ENCODE measurements at regions not wholly inside any gene's neighbourhood (a gene's known extent, or its start where the extent isn't known, plus 50 kb on each side); places are given as distances from the start of the nearest gene placed in this dataset.

- H3K36me3 ChIP-seq (ENCODE audit: control insufficient read depth, insufficient read depth, low read length), result no peaks in the 10 kb centered on the region
- H3K27me3 ChIP-seq (ENCODE audit: control insufficient read depth, insufficient read depth, low read length), result no peaks in the 10 kb centered on the region
- H3K4me1 ChIP-seq (ENCODE audit: control insufficient read depth, insufficient read depth, low read length), result no peaks in the 10 kb centered on the region
- no peaks in the 10 kb centered on the region for H3K9me3 ChIP-seq (ENCODE audit: control insufficient read depth, insufficient read depth, low read length)
- H3K4me3 ChIP-seq (ENCODE audit: low read depth, low read length), result no peak overlapping the region
- no peak overlapping the region for H3K9ac ChIP-seq (ENCODE audit: low read depth, low read length)
These were observed 293.1 kb downstream of the DMRTA1 start for GRCh38 chr9:22739712-22740111.

- Histone ChIP-seq H3K9me3 (ENCODE audit: control insufficient read depth, insufficient read depth, low read length) (no peaks in the 10 kb centered on the region), H3K27me3 (ENCODE audit: control insufficient read depth, insufficient read depth, low read length) (no peaks in the 10 kb centered on the region), H3K4me1 (ENCODE audit: control insufficient read depth, insufficient read depth, low read length) (no peaks in the 10 kb centered on the region), H3K36me3 (ENCODE audit: control insufficient read depth, insufficient read depth, low read length) (no peaks in the 10 kb centered on the region), H3K9ac (ENCODE audit: low read depth, low read length) (no peak overlapping the region), H3K4me3 (ENCODE audit: low read depth, low read length) (no peak overlapping the region)
These were observed 294.2 kb downstream of the DMRTA1 start for GRCh38 chr9:22740781-22741180.

DNA sequence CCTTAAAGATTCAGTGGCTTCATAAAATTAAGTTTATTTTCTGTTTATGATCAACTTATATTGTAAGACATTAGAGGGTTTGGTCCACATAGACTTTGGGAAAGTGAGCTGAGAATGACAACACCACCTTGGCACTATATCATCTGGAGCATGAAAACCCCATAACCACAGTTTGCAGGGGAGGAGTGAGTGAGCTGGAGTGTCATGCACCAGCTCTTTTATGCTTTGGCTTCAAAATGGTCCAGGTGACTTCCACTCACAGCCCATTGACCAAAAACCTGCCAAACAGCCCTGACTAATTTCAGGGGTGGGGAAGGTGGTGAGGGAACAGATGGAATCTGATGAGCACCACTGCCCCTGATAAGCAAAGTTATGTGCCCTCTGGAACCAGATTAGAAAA is 295.8 kb downstream of the DMRTA1 start:
- H3K36me3 ChIP-seq (ENCODE audit: control insufficient read depth, insufficient read depth, low read length), result no peaks in the 10 kb centered on the region
- H3K4me3 ChIP-seq (ENCODE audit: low read depth, low read length), result no peak overlapping the region
- no peak overlapping the region for H3K9ac ChIP-seq (ENCODE audit: low read depth, low read length)
- H3K9me3 ChIP-seq (ENCODE audit: control insufficient read depth, insufficient read depth, low read length), result no peaks in the 10 kb centered on the region
- H3K4me1 ChIP-seq (ENCODE audit: control insufficient read depth, insufficient read depth, low read length), result no peaks in the 10 kb centered on the region
- H3K27me3 ChIP-seq (ENCODE audit: control insufficient read depth, insufficient read depth, low read length), result no peaks in the 10 kb centered on the region

DNA sequence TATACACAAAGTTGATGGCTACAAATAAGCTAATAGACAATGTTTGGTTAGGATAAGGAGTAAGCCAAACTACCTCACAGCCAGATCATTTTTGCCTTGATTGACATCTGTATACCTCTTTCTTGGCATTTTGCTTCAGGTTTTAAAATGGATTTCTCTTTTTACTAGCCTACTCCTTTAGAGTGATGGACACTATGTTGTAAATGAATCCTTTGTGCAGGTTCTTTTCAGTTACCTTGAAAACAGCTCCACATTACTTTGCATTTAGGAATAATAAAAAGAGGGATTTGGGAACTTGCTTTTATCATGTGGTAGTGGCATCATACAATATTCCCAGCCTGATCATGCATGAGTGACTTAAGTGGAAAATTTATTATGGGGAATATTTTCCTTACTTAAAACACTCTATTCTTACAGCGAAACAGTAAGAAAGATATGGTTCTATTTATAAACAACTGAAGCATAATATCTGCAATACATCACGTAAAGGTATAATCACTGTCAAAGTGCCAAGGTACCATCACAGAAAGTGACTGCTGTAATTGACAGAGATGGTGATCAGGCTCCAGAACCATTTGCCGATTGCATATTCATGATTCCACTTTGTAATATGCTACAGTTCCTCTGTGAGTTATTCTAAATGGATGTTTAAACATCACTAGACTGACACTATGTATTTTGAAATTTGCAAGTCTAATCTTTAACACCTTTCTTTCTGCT is 327.0 kb downstream of the DMRTA1 start:
- Histone ChIP-seq H3K9me3 (ENCODE audit: control insufficient read depth, insufficient read depth, low read length) (no peaks in the 10 kb centered on the region), H3K4me3 (ENCODE audit: low read depth, low read length) (no peak overlapping the region), H3K9ac (ENCODE audit: low read depth, low read length) (no peak overlapping the region), H3K4me1 (ENCODE audit: control insufficient read depth, insufficient read depth, low read length) (peaks cover 6% of the 10 kb centered on the region), H3K27me3 (ENCODE audit: control insufficient read depth, insufficient read depth, low read length) (no peaks in the 10 kb centered on the region), H3K36me3 (ENCODE audit: control insufficient read depth, insufficient read depth, low read length) (no peaks in the 10 kb centered on the region)

GRCh38 chr9:22790329-22790728 is 343.7 kb downstream of the DMRTA1 start:
- Histone ChIP-seq H3K27me3 (ENCODE audit: control insufficient read depth, insufficient read depth, low read length) (no peaks in the 10 kb centered on the region), H3K9ac (ENCODE audit: low read depth, low read length) (no peak overlapping the region), H3K36me3 (ENCODE audit: control insufficient read depth, insufficient read depth, low read length) (no peaks in the 10 kb centered on the region), H3K4me3 (ENCODE audit: low read depth, low read length) (no peak overlapping the region), H3K4me1 (ENCODE audit: control insufficient read depth, insufficient read depth, low read length) (peaks cover 5% of the 10 kb centered on the region), H3K9me3 (ENCODE audit: control insufficient read depth, insufficient read depth, low read length) (no peaks in the 10 kb centered on the region)

DNA sequence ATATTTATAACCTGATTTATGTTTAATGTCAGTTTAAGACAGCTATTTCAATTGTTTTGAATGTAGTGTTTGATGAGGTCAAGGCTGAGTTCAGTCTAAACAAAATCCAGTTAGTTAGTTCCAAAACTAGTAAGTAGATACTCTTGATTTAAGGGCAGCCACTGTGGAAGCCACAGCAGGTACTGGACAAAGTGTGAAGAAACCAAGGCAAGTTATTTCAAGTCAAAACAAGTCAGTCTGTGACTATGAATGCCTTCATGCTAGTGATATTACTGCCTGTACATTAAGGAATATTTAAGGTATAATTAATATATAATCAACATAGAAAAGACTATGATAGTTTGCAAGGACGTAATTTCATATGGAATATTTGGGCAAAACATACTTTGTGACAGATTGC is 362.3 kb downstream of the DMRTA1 start:
- Histone ChIP-seq H3K36me3 (ENCODE audit: control insufficient read depth, insufficient read depth, low read length) (no peaks in the 10 kb centered on the region), H3K9me3 (ENCODE audit: control insufficient read depth, insufficient read depth, low read length) (no peaks in the 10 kb centered on the region), H3K4me1 (ENCODE audit: control insufficient read depth, insufficient read depth, low read length) (no peaks in the 10 kb centered on the region), H3K9ac (ENCODE audit: low read depth, low read length) (no peak overlapping the region), H3K27me3 (ENCODE audit: control insufficient read depth, insufficient read depth, low read length) (no peaks in the 10 kb centered on the region), H3K4me3 (ENCODE audit: low read depth, low read length) (no peak overlapping the region)

- H3K36me3 ChIP-seq (ENCODE audit: control insufficient read depth, insufficient read depth, low read length), result no peaks in the 10 kb centered on the region
- H3K4me3 ChIP-seq (ENCODE audit: low read depth, low read length), result no peak overlapping the region
- H3K27me3 ChIP-seq (ENCODE audit: control insufficient read depth, insufficient read depth, low read length), result no peaks in the 10 kb centered on the region
- H3K9me3 ChIP-seq (ENCODE audit: control insufficient read depth, insufficient read depth, low read length), result no peaks in the 10 kb centered on the region
- H3K9ac ChIP-seq (ENCODE audit: low read depth, low read length), result no peak overlapping the region
- H3K4me1 ChIP-seq (ENCODE audit: control insufficient read depth, insufficient read depth, low read length), result no peaks in the 10 kb centered on the region
These were observed 362.7 kb downstream of the DMRTA1 start for GRCh38 chr9:22809371-22809770.

DNA sequence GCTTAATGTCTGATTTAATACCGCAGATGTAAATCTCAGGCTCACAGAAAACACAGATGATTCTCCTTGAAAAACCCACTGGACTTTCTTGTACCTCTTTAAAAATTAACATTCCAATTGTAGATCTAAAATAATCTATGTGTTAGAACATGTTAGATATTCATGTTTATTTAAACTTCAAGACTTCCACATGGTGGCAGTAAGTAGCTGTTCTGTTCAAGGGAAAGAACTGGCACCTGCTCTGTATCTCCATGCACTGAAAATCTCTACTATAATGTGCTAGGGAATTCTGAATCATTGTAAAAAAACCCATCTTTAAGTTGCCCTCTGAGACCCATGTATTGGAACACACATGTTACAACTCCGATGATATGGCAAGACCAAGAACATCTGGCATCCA is 366.9 kb downstream of the DMRTA1 start:
- H3K36me3 ChIP-seq (ENCODE audit: control insufficient read depth, insufficient read depth, low read length), result no peaks in the 10 kb centered on the region
- H3K4me1 ChIP-seq (ENCODE audit: control insufficient read depth, insufficient read depth, low read length), result no peaks in the 10 kb centered on the region
- H3K9ac ChIP-seq (ENCODE audit: low read depth, low read length), result no peak overlapping the region
- no peaks in the 10 kb centered on the region for H3K9me3 ChIP-seq (ENCODE audit: control insufficient read depth, insufficient read depth, low read length)
- H3K27me3 ChIP-seq (ENCODE audit: control insufficient read depth, insufficient read depth, low read length), result no peaks in the 10 kb centered on the region
- H3K4me3 ChIP-seq (ENCODE audit: low read depth, low read length), result no peak overlapping the region

- no peaks in the 10 kb centered on the region for H3K4me1 ChIP-seq (ENCODE audit: control insufficient read depth, insufficient read depth, low read length)
- H3K4me3 ChIP-seq (ENCODE audit: low read depth, low read length), result no peak overlapping the region
- no peak overlapping the region for H3K9ac ChIP-seq (ENCODE audit: low read depth, low read length)
- H3K27me3 ChIP-seq (ENCODE audit: control insufficient read depth, insufficient read depth, low read length), result no peaks in the 10 kb centered on the region
- no peaks in the 10 kb centered on the region for H3K9me3 ChIP-seq (ENCODE audit: control insufficient read depth, insufficient read depth, low read length)
- no peaks in the 10 kb centered on the region for H3K36me3 ChIP-seq (ENCODE audit: control insufficient read depth, insufficient read depth, low read length)
These were observed 368.6 kb downstream of the DMRTA1 start for GRCh38 chr9:22815246-22815645.

DNA sequence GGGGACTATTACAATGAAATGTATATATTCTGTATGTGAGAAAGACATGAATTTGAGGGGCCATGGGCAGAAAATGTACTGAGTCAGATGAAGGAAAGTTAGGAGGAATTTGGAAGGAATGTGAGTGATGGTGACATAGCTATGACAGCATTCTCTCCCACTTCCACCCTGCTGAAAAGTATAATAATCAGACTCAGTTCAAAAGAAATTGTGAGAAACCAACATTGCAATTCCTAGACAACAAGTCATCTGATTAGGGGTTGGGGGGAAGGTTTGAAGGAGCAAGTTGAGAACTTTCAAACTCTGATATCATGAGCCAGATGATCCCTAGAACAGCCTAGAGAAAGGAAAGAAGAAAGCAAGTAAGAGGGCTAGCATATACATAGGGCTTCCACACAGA is 370.6 kb downstream of the DMRTA1 start:
- Histone ChIP-seq H3K27me3 (ENCODE audit: control insufficient read depth, insufficient read depth, low read length) (no peaks in the 10 kb centered on the region), H3K9me3 (ENCODE audit: control insufficient read depth, insufficient read depth, low read length) (no peaks in the 10 kb centered on the region), H3K4me1 (ENCODE audit: control insufficient read depth, insufficient read depth, low read length) (no peaks in the 10 kb centered on the region), H3K4me3 (ENCODE audit: low read depth, low read length) (no peak overlapping the region), H3K9ac (ENCODE audit: low read depth, low read length) (no peak overlapping the region), H3K36me3 (ENCODE audit: control insufficient read depth, insufficient read depth, low read length) (no peaks in the 10 kb centered on the region)

GRCh38 chr9:22829236-22829635 is 382.6 kb downstream of the DMRTA1 start:
- Histone ChIP-seq H3K4me3 (ENCODE audit: low read depth, low read length) (no peak overlapping the region), H3K36me3 (ENCODE audit: control insufficient read depth, insufficient read depth, low read length) (no peaks in the 10 kb centered on the region), H3K4me1 (ENCODE audit: control insufficient read depth, insufficient read depth, low read length) (no peaks in the 10 kb centered on the region), H3K9me3 (ENCODE audit: control insufficient read depth, insufficient read depth, low read length) (no peaks in the 10 kb centered on the region), H3K9ac (ENCODE audit: low read depth, low read length) (no peak overlapping the region), H3K27me3 (ENCODE audit: control insufficient read depth, insufficient read depth, low read length) (no peaks in the 10 kb centered on the region)

- Histone ChIP-seq H3K9ac (ENCODE audit: low read depth, low read length) (no peak overlapping the region), H3K9me3 (ENCODE audit: control insufficient read depth, insufficient read depth, low read length) (no peaks in the 10 kb centered on the region), H3K4me1 (ENCODE audit: control insufficient read depth, insufficient read depth, low read length) (no peaks in the 10 kb centered on the region), H3K27me3 (ENCODE audit: control insufficient read depth, insufficient read depth, low read length) (no peaks in the 10 kb centered on the region), H3K4me3 (ENCODE audit: low read depth, low read length) (no peak overlapping the region), H3K36me3 (ENCODE audit: control insufficient read depth, insufficient read depth, low read length) (no peaks in the 10 kb centered on the region)
These were observed 391.6 kb downstream of the DMRTA1 start for GRCh38 chr9:22838266-22838665.
